OCI-LY7 (cell line): ENCODE measurements at regions not wholly inside any gene's neighbourhood (a gene's known extent, or its start where the extent isn't known, plus 50 kb on each side); places are given as distances from the start of the nearest gene placed in this dataset.

Experiments
- BruUV-seq: library from RNA; stranded (reverse); fragments of 400-500 nt; replicated peaks from 2 replicates; lab custom pipeline; 2021; lab: Mats Ljungman, UMichigan
- CTCF ChIA-PET: fragments of 300-600 bp; sonication (Branson Sonifier 250); formaldehyde crosslinking; loops from one replicate; lab custom pipeline; 2022; ENCODE audit warnings: antibody characterized with exemption; ENCODE audit not compliant: unreplicated experiment; lab: Charles Lee
- POLR2A ChIA-PET: fragments of 300-600 bp; sonication (Branson Sonifier 250); formaldehyde crosslinking; loops from one replicate; lab custom pipeline; 2022; ENCODE audit warnings: antibody characterized with exemption; lab: Charles Lee
- DNase-seq: peaks from one replicate; pipeline ENCODE4 v3.0.0-alpha.2; 2015; ENCODE audit warnings: low spot score
- H2AFZ ChIP-seq: fragments of 200-600 bp; sonication (generic), shearing (Covaris generic); 2 replicates; pipeline ENCODE4 v1.6.1; 2014; ENCODE audit warnings: mild to moderate bottlenecking, antibody characterized with exemption, low read length, moderate library complexity
- H3K27ac ChIP-seq: fragments of 200-600 bp; sonication (generic); 2 replicates; pipeline ENCODE4 v1.5.1; 2014; ENCODE audit warnings: mixed run types, low read depth, mild to moderate bottlenecking, moderate library complexity, low read length, inconsistent platforms; ENCODE audit not compliant: poor library complexity, severe bottlenecking
- H3K36me3 ChIP-seq: fragments of 200-600 bp; sonication (generic); 2 replicates; pipeline ENCODE4 v1.6.1; 2014; ENCODE audit warnings: mild to moderate bottlenecking, antibody characterized with exemption, low read length, moderate library complexity, mixed read lengths; ENCODE audit not compliant: insufficient read depth
- H3K4me1 ChIP-seq: fragments of 200-600 bp; sonication (generic); 2 replicates; pipeline ENCODE4 v1.5.1; 2014; ENCODE audit warnings: mild to moderate bottlenecking, low read length; ENCODE audit not compliant: insufficient read depth, poor library complexity, severe bottlenecking
- H3K4me2 ChIP-seq: fragments of 200-600 bp; sonication (generic); 2 replicates; pipeline ENCODE4 v1.6.1; 2014; ENCODE audit warnings: mild to moderate bottlenecking, low read length
- H3K4me3 ChIP-seq: fragments of 200-600 bp; sonication (generic); 2 replicates; pipeline ENCODE4 v1.5.1; 2014; ENCODE audit warnings: mild to moderate bottlenecking, low read depth, low read length; ENCODE audit not compliant: poor library complexity, severe bottlenecking
- H3K79me2 ChIP-seq: fragments of 200-600 bp; sonication (generic); 2 replicates; pipeline ENCODE4 v1.6.1; 2016; ENCODE audit warnings: low read depth, mild to moderate bottlenecking, low read length, moderate library complexity, mixed read lengths; ENCODE audit not compliant: insufficient read depth
- H3K9me2 ChIP-seq: fragments of 200-600 bp; sonication (generic); 2 replicates; pipeline ENCODE4 v1.6.1; 2016; ENCODE audit warnings: mild to moderate bottlenecking, low read length, mixed read lengths; ENCODE audit not compliant: insufficient read depth
- H3K9me3 ChIP-seq: fragments of 200-600 bp; sonication (generic); 2 replicates; pipeline ENCODE4 v1.6.1; 2014; ENCODE audit warnings: mild to moderate bottlenecking, mixed run types, low read length, mixed read lengths
- H4K20me1 ChIP-seq: fragments of 200-600 bp; sonication (generic); 2 replicates; pipeline ENCODE4 v1.6.1; 2014; ENCODE audit warnings: mild to moderate bottlenecking, antibody characterized with exemption, low read length, moderate library complexity, mixed read lengths; ENCODE audit not compliant: insufficient read depth
- CTCF ChIP-seq: fragments of 200-600 bp; sonication (generic); conservative IDR thresholded peaks from 2 replicates; pipeline ENCODE4 v1.5.1; 2014; ENCODE audit warnings: mild to moderate bottlenecking, antibody characterized with exemption, low read length, moderate library complexity, mixed read lengths
- EZH2phosphoT487 ChIP-seq: fragments of 200-600 bp; sonication (generic); IDR thresholded peaks from 2 replicates; pipeline ENCODE4 v1.6.1; 2018; ENCODE audit warnings: low read depth, borderline replicate concordance, mild to moderate bottlenecking, mixed run types, antibody characterized with exemption, low read length, moderate library complexity, mixed read lengths
- intact Hi-C: fragments of 100-400 bp; cut with micrococcal nuclease; formaldehyde crosslinking; loops from one replicate; pipeline ENCODE4 v1.10.0; 2022; ENCODE audit not compliant: unreplicated experiment

DNA sequence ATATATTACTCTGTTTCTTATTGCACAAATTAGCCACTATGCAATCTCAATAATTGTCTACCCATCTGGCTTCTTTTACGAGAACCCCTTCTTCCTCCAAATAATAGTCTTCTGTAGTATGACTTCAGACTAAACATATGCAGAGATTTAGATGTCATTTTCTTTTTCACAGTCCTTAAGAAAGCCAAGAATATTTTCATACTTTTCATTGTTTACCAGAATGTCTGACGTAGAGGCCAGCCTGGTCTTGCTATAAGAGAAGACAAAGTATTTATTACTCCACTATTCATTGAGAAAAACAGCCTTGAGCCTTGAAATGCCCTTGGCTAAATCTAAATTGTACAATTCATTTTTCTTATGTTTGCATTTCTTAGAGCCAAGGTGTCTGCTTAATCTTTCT is 714.9 kb upstream of the CXADR start:
- intact Hi-C loops: no loop called here
- POLR2A ChIA-PET: no interaction called here
- no TSS peak for BruUV-seq

DNA sequence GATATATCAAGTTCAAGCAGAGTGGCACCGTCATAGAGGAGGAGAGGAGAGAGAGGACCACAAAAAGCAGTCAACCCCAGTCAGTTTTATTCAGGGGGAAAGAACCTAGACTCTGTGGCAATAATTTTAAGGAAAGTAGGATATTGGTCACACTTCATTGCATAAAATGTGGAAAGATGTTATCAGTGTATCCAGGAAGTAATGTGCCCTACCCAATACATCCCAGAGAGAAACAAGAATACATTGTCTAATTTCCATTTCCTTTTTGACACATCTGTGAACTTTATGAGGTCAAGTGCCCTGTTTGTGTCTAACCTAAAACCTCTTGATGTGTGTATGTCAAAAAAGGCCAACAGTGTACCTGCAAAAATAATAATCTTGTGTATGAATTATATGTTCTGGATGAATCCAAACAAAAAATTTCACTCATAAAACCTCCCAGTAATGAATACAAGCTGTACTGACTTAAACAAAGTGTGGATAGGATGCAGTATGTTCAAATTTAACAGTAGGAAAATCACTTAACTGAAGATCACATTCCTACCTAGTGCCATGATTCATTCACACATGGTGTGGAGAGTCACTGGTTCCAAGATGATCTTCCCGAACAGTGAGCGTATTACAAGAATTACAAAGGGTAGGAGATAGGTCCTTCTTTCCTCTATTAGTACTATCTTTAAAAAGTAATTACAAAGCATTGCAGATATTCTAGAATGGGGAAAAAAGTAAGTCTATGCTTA is 712.1 kb upstream of the CXADR start:
- no peaks in the 10 kb centered on the region for H3K9me2 ChIP-seq

More for the DNA sequence above, 714.9 kb upstream of the CXADR start:
- no peak overlapping the region for H2AFZ ChIP-seq
- H4K20me1 ChIP-seq: no peaks in the 10 kb centered on the region
- H3K9me3 ChIP-seq: no peaks in the 10 kb centered on the region
- TF ChIP-seq EZH2phosphoT487 (no peak), CTCF (no peak)
- CTCF ChIA-PET: no interaction called here
- H3K9me2 ChIP-seq: no peaks in the 10 kb centered on the region
- DNase-seq: no peak
- no peaks in the 10 kb centered on the region for H3K36me3 ChIP-seq
- H3K79me2 ChIP-seq: no peaks in the 10 kb centered on the region
- no peak overlapping the region for H3K4me3 ChIP-seq
- no peaks in the 10 kb centered on the region for H3K4me1 ChIP-seq
- no peak overlapping the region for H3K27ac ChIP-seq
- no peak overlapping the region for H3K4me2 ChIP-seq

More for the DNA sequence above, 712.1 kb upstream of the CXADR start:
- CTCF ChIA-PET: no interaction called here
- H3K4me2 ChIP-seq: no peak overlapping the region
- POLR2A ChIA-PET: no interaction called here
- no peak overlapping the region for H3K4me3 ChIP-seq
- H4K20me1 ChIP-seq: no peaks in the 10 kb centered on the region
- intact Hi-C loops: no loop called here
- H3K4me1 ChIP-seq: no peaks in the 10 kb centered on the region
- no peaks in the 10 kb centered on the region for H3K36me3 ChIP-seq
- DNase-seq: no peak
- no peak overlapping the region for H3K27ac ChIP-seq
- BruUV-seq: no TSS peak
- TF ChIP-seq EZH2phosphoT487 (no peak), CTCF (no peak)
- no peaks in the 10 kb centered on the region for H3K9me3 ChIP-seq
- H2AFZ ChIP-seq: no peak overlapping the region
- no peaks in the 10 kb centered on the region for H3K79me2 ChIP-seq
